HG03378 (cell line): ENCODE measurements at regions not wholly inside any gene's neighbourhood (a gene's known extent, or its start where the extent isn't known, plus 50 kb on each side); places are given as distances from the start of the nearest gene placed in this dataset.
"Not testable (repeated sequence)": the region's sequence is repeated elsewhere in the genome, so short reads cannot be mapped to it uniquely, and the experiment has no call there.

ENCODE experiments used
- ATAC-seq: cut with Tn5 transposase; IDR thresholded peaks from one replicate; pipeline ENCODE4 v1.9.1; 2021; ENCODE audit warnings: mild to moderate bottlenecking, moderate library complexity; ENCODE audit not compliant: unreplicated experiment

DNA sequence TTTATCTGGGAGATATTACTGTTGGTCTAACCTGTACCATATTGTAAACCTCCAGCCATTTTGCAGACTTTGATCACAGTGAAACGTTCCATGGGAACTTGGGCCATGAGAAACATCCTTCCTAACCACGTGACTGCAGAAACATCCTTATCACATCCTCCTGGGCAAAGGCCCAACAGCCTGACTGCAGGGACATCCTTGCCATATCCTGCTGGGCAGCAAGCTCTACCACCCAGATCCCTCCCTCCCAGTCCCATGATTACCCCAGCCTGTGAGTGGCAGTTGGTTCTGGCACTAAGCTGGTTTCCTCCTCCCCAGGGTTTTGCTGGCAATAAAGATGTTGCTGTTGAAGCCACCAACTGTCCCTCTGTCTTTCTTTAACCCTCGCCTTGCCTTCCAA, 201.2 kb downstream of the POTEC start:
- ATAC-seq: not testable (repeated sequence)

DNA sequence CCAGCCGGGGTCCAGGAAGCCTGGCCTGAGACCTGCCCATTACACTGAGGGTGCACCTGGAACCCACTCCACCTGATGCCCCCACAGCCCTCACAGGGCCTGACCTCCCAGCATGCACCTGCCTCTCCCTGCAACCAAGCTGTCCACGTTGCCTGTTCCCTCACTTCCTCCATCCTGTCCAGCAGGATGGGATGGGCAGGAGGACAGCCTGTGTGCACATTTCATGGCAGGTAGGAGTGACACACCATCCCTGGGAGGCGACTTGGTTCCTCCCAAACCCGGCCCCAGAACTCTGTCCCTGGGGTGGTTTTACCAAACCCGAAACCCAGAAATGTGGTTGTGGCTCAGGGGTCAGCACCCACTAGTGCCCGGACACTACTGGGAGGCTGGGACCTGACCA, 203.8 kb upstream of the ZNF519 start:
- ATAC-seq: not testable (repeated sequence)

DNA sequence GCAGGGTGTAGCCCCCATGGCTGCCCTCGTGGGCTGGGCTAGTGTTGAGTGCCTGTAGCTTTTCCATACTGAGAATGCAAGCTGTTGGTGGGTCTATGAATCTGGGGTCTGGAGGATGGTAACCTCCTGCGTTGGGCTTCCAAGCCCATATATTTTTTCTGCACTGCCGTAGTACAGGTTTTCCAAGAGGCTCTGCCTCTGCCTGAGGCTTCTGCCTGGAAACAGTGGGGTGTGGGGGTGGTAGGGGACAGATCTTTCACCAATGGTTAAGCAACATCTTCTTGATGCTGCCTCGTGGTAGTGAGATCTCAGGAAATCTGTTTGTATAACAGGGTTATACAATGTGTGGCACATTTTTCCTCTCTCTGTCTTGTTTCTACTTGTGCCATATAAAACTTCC, 189.0 kb upstream of the ZNF519 start:
- ATAC-seq: not testable (repeated sequence)

DNA sequence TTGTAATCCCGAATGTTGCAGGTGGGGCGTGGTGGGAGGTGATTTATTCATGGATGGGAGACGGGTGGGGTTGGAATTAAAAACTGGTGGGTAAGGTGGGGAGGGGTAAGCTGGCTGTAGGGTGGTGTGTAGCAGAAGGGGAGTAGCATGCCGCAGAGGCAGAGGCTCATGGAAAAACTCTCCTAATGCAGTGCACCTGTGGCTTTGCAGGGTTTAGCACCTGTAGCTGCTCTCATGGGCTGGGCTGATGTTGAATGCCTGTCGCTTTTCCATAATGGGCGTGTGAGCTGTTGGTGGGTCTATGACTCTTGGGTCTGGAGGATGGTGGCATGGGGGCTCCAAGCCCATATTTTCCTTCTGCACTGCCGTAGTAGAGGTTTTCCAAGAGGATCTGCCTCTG, 169.0 kb upstream of the ZNF519 start:
- not testable (repeated sequence) for ATAC-seq

DNA sequence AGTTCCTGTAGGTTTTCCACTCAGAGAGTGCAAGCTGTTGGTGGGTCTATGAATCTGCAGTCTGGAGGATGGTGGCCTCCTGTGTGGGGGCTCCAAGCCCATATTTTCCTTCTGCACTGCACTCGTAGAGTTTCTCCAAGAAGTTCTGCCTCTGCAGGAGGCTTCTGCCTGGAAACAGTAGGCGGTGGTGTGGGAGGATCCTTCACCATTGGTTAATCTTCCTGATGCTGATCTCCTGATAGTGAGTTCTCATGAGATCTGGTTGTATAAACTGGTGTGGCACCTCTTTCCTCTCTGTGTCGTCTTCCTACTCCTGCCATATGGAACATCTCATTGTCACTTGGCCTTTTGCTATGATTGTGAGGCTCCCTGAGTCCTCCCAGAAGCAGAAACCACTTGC, 162.8 kb upstream of the ZNF519 start:
- ATAC-seq: not testable (repeated sequence)

DNA sequence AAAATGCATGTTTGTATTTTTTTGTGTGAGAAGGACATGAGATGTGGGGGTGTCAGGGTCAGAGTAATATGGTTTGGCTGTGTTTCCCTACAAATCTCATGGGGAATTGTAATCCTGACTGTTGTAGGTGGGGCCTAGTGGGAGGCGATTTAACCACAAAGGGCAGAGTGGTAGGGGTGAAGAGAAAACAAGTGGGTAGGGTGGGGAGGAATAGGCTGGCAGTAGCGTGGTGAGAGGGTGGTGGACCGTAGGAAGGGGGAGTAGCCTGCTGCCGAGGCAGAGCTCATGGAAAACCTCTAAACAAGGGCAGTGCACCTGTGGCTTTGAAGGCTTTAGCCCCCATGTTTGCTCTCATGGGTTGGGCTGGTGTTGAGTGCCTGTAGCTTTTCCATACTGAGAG, 152.8 kb upstream of the ZNF519 start:
- ATAC-seq: no peak

DNA sequence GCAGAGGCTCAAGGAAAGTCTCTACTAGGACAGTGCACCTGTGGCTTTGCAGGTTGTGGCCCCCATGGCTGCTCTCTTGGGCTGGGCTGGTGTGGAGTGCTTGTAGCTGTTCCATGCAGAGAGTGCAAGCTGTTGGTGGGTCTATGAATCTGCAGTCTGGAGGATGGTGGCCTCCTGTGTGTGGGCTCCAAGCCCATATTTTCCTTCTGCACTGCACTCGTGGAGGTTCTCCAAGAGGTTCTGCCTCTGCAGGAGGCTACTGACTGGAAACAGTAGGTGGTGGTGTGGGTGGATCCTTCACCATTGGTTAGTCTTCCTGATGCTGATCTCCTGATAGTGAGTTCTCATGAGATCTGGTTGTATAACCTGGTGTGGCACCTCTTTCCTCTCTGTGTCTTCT, 143.2 kb upstream of the ZNF519 start:
- ATAC-seq: not testable (repeated sequence)

DNA sequence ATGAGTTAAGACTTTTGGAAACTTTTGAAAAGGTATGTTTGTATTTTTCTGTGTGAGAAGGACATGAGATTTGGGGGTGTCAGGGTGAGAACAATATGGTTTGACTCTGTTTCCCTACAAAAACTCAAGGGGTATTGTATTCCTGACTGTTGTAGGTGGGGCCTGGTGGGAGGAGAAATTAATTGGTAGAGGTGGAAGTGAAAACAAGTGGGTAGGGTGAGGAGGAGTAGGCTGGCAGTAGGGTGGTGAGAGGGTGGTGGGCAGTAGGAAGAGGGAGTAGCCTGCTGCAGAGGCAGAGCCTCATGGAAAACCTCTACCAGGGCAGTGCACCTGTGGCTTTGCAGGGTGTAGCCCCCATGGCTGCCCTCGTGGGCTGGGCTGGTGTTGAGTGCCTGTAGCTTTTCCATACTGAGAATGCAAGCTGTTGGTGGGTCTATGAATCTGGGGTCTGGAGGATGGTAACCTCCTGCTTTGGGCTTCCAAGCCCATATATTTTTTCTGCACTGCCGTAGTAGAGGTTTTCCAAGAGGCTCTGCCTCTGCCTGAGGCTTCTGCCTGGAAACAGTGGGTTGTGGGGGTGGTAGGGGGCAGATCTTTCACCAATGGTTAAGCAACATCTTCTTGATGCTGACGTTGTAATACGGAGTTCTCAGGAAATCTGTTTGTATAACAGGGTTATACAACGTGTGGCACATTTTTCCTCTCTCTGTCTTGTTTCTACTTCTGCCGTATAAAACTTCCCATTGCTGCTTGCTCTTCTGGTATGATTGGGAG, 133.6 kb upstream of the ZNF519 start:
- ATAC-seq: not testable (repeated sequence)

DNA sequence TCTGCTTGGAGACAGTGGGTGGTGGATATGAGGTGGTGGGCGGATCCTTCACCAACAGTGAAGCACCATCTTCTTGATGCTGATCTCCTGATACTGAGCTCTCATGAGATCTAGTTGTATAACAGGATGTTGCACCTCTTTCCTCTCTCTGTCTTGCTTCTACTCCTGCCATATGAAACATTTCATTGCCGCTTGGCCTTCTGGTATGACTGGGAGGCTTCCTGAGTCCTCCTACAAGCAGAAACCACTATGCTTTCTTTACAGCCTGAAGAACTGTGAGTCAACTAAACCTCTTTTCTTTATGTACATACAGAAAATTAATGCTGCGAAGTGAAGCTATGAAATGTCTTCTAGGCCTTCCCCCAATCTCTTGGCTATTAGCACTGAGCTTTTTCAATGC, 130.6 kb upstream of the ZNF519 start:
- not testable (repeated sequence) for ATAC-seq

DNA sequence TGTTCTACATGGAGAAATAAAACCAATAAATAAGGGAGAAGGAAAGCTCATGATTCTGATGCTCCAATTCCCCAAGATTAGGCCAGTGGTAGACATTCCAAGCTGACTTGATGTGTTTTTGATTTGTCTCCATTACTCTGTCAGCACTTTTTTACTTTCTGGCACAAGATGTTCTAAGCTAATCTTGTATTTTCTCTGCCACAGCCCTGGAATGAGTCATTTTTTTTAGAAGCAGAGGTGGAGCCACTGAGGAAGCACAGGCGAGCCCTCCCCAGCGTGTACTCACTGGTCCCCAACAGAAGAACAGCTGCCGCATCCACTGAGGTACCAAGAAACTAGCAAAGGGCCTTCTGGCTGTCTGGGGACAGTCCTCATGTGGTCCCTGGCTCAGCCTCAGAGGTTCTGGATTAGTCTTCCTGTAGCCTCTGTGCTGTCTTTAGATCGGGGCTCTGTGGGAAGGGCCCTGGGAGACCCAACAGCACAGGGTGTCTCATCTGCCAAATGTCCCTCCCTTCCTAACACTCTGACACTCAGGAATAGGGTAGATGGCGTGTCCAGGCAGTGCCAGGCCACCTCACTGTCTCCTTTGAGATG, 117.9 kb upstream of the ZNF519 start:
- not testable (repeated sequence) for ATAC-seq

DNA sequence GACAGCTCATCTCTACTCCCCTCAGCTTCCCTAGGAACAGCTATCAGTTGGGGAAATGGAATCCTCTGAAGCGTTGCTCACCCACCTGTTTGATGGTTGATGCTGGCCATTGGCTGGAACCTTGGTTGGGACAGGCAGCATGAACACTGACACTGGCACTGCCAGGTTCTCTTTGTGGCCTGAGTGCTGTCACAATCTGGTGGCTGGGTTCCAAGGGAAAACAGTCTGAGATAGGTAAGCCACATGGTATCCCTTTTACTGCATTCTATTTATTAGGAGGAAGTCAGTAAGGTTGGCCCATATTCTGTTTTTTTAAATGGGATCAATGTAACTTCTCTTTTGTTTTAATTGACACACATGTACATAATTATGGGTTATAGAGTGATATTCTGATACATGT, 107.0 kb upstream of the ZNF519 start:
- not testable (repeated sequence) for ATAC-seq

DNA sequence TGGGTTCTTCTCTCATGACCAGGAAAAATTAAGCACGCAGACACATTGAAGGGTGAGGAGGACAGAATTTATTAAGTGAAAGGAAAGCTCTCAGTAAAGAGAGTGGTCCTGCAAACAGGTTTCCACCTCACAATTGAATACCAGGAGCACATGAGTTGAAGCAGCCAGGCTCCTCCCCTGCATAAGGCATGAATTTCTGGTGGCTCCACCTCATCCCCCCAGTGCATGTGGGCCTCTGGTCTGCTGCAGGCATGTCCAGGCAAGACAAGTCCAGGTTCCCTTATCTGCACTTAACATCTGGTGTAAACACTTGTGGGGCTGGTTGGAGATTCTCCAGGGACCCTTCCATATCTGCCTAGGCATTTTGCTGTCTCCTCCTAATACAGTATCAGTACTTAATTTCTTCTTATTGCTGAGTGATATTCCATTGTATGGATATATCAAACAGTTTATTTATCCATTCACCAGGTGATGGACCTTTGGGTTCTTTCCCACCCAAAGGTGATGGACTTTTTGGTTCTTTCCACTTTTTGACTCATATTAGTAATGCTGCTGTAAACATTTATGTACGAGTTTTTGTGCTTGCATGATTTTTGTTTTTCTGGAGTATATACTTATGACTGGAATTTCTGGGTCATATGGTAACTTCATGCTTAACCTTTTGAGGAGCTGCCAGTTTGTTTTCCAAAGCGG, 104.3 kb upstream of the ZNF519 start:
- not testable (repeated sequence) for ATAC-seq

DNA sequence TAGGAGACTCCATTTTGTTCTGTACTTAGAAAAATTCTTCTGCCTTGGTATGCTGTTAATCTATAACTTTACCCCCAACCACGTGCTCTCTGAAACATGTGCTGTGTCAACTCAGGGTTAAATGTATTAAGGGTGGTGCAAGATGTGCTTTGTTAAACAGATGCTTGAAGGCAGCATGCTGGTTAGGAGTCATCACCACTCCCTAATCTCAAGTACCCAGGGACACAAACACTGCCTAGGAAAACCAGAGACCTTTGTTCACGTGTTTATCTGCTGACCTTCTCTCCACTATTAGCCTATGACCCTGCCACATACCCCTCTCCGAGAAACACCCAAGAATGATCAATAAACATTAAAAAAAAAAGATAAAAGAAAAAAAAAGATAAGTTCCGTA, 93.0 kb upstream of the ZNF519 start:
- not testable (repeated sequence) for ATAC-seq

DNA sequence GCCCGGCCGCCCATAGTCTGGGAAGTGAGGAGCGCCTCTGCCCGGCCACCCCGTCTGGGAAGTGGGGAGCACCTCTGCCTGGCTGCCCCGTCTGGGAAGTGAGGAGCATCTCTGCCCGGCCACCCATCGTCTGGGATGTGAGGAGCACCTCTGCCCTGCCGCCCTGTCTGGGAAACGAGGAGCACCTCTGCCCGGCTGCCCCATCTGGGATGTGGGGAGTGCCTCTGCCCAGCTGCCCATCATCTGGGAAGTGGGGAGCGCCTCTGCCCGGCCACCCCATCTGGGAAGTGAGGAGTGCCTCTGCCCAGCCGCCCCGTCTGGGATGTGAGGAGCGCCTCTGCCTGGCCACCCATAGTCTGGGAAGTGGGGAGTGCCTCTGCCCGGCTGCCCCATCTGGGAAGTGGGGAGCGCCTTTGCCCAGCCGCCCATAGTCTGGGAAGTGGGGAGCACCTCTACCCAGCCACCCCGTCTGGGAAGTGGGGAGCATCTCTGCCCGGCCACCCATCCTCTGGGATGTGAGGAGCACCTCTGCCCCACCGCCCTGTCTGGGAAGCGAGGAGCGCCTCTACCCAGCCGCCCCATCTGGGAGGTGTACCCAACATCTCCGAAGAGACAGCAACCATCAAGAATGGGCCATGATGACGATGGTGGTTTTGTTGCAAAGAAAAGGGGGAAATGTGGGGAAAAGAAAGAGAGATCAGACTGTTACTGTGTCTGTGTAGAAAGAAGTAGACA, 92.5 kb upstream of the ZNF519 start:
- not testable (repeated sequence) for ATAC-seq

DNA sequence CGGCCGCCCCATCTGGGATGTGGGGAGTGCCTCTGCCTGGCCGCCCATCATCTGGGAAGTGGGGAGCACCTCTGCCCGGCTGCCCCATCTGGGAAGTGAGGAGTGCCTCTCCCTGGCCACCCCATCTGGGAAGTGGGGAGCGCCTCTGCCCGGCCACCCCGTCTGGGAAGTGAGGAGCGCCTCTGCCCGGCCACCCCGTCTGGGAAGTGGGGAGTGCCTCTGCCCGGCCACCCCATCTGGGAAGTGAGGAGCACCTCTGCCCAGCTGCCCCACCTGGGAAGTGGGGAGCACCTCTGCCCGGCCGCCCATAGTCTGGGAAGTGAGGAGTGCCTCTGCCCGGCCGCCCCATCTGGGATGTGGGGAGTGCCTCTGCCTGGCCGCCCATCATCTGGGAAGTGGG, 91.7 kb upstream of the ZNF519 start:
- ATAC-seq: not testable (repeated sequence)

DNA sequence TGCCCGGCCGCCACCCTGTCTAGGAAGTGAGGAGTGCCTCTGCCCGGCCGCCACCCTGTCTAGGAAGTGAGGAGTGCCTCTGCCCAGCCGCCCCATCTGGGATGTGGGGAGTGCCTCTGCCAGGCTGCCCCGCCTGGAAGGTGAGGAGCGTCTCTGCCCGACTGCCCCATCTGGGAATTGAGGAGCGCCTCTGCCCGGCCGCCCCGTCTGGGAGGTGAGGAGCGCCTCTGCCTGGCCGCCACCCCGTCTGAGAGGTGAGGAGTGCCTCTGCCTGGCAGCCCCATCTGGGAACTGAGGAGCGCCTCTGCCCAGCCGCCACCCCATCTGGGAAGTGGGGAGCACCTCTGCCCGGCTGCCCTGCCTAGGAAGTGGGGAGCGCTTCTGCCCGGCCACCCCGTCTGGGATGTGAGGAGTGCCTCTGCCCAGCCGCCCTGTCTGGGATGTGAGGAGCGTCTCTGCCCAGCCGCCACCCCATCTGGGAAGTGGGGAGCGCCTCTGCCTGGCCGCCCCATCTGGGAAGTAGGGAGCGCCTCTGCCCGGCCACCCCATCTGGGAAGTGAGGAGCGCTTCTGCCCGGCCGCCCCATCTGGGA, 91.1 kb upstream of the ZNF519 start:
- ATAC-seq: not testable (repeated sequence)

DNA sequence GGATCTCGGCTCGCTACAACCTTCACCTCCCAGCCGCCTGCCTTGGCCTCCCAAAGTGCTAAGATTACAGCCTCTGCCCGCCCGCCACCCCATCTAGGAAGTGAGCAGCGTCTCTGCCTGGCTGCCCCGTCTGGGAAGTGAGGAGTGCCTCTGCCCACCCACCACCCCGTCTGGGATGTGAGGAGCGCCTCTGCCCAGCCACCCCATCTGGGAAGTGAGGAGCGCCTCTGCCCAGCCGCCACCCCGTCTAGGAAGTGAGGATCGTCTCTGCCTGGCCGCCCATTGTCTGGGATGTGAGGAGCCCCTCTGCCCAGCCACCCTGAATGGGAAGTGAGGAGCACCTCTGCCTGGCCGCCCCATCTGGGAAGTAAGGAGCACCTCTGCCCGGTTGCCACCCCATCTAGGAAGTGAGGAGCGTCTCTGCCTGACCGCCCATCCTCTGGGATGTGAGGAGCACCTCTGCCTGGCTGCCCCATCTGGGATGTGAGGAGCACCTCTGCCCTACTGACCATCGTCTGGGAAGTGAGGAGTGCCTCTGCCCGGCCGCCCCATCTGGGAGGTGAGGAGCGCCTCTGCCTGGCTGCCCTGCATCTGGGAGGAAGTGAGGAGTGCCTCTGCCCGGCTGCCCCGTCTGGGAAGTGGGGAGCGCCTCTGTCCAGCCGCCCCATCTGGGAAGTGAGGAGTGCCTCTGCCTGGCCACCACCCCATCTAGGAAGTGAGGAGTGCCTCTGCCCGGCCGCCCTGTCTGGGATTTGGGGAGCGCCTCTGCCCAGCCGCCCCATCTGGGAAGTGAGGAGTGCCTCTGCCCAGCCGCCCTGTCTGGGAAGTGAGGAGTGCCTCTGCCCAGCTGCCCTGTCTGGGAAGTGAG, 90.4 kb upstream of the ZNF519 start:
- ATAC-seq: not testable (repeated sequence)

DNA sequence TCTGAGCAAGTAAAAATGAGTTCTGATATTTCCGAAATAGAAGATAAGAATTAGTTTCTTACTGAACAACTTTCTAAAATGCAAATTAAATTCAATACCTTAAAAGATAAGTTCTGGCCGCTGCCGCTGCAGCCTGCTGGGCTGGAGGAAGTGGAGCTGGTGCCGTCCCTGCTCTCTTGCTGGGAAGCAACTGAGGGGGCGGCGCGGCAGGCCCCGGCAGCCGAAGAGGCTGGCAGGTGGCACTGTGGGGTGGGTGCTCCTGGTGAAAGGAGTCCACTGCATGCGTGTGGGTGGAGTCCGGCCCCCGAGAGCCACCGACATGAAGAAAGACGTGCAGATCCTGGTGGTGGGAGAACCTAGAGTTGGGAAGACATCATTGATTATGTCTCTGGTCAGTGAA, 89.5 kb upstream of the ZNF519 start:
- ATAC-seq: no peak

DNA sequence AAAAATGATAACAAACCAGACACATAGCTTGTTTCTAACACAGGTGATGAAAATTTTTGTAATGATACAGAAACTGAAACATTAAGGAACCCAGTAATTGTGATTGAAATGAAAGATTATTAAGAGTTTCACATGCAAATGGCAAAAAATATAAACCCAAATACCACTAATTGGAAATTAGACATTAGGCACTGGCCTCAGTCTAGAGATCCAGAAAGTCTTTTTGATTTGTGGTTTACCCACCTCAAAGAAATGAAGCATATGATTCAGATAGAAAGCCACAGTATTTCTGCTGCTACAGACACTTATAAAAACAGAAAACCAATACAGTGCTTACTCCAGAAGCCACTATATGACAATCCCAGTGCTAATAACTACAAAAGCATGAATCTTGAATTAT, 83.7 kb upstream of the ZNF519 start:
- ATAC-seq: not testable (repeated sequence)

DNA sequence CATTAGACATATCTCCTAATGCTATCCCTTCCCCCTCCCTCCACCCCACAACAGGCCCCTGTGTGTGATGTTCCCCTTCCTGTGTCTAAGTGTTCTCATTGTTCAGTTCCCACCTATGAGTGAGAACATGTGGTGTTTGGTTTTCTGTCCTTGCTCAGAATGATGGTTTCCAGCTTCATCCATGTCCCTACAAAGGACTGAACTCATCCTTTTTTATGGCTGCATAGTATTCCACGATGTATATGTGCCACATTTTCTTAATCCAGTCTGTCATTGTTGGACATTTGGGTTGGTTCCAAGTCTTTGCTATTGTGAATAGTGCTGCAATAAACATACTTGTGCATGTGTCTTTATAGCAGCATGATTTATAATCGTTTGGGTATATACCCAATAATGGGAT, 71.2 kb upstream of the ZNF519 start:
- not testable (repeated sequence) for ATAC-seq
